Esophagus squamous epithelium (tissue), 5 donors: ENCODE measurements at regions not wholly inside any gene's neighbourhood (a gene's known extent, or its start where the extent isn't known, plus 50 kb on each side); places are given as distances from the start of the nearest gene placed in this dataset.

ENCODE experiments used
- DNase-seq: peaks from one replicate; lab custom pipeline; 2025; lab: John Stamatoyannopoulos, UW
- H3K27ac ChIP-seq, 4 donors: fragments of 200-600 bp; sonication (generic); one replicate each; pipeline ENCODE4 v1.5.1; 2016 to 2019; ENCODE audit warnings: mild to moderate bottlenecking in 1 of 4
- H3K27me3 ChIP-seq, 4 donors: fragments of 200-600 bp; sonication (generic); 1 replicate in 3 of 4; 2 replicates in 1 of 4; pipeline versions ENCODE4 v1.5.1 to v1.6.0; 2017 to 2021; ENCODE audit warnings: antibody characterized with exemption in 1 of 4
- H3K36me3 ChIP-seq, 3 donors: fragments of 200-600 bp; sonication (generic); one replicate each; pipeline ENCODE4 v1.5.1; 2016 to 2019
- H3K4me1 ChIP-seq, 3 donors: fragments of 200-600 bp; sonication (generic); one replicate each; pipeline ENCODE4 v1.5.1; 2017 to 2019
- H3K4me3 ChIP-seq, 4 donors: fragments of 200-600 bp; sonication (generic); 1 replicate in 3 of 4; 2 replicates in 1 of 4; pipeline ENCODE4 v1.5.1; 2016 to 2019; ENCODE audit warnings: mild to moderate bottlenecking in 2 of 4, moderate library complexity in 1 of 4
- H3K9me3 ChIP-seq, 3 donors: fragments of 200-600 bp; sonication (generic); one replicate each; pipeline ENCODE4 v1.5.1; 2016 to 2019
- POLR2A ChIP-seq, 4 donors: fragments of 450-650 bp; IDR thresholded peaks; one replicate each; pipeline ENCODE4 v1.6.1; 2017; ENCODE audit warnings: antibody characterized with exemption in 4 of 4, mild to moderate bottlenecking in 4 of 4, moderate library complexity in 3 of 4
- WGBS, 2 donors: methylation state at CpG; one replicate each; pipeline ENCODE4 v1.1.5; 2018; 5-methylcytosine and 5-hydroxymethylcytosine counted together
- intact Hi-C: fragments of 100-400 bp; cut with DNase I; formaldehyde crosslinking; loops from one replicate; pipeline ENCODE4 v1.15.0; 2022
- TF ChIP-seq, protein P1 (sequence below), 6 experiments: fragments of 450-650 bp in 4 of 6; fragments of 200-600 bp in 2 of 6; sonication (generic) in 2 of 6; IDR thresholded peaks; one replicate each; pipeline ENCODE4 v1.5.1; 2016 to 2019; ENCODE audit warnings: antibody characterized with exemption in 6 of 6, mild to moderate bottlenecking in 4 of 6, moderate library complexity in 4 of 6
- donor health status: DM: yes; HTN: yes; CAD: no.

- intact Hi-C loops, result no loop called here
- Histone ChIP-seq H3K9me3 (no peaks in the 10 kb centered on the region), H3K36me3 (no peaks in the 10 kb centered on the region), H3K27ac (no peak overlapping the region), H3K27me3 (no peaks in the 10 kb centered on the region), H3K4me1 (no peaks in the 10 kb centered on the region), H3K4me3 (no peak overlapping the region)
- WGBS, 2 donors, result 21 to 35% methylated on average over 1 of the region's 1 CpG
- TF ChIP-seq POLR2A (IDR thresholded peaks at IDR 0.05), result no peak
- TF ChIP-seq, protein P1, sequence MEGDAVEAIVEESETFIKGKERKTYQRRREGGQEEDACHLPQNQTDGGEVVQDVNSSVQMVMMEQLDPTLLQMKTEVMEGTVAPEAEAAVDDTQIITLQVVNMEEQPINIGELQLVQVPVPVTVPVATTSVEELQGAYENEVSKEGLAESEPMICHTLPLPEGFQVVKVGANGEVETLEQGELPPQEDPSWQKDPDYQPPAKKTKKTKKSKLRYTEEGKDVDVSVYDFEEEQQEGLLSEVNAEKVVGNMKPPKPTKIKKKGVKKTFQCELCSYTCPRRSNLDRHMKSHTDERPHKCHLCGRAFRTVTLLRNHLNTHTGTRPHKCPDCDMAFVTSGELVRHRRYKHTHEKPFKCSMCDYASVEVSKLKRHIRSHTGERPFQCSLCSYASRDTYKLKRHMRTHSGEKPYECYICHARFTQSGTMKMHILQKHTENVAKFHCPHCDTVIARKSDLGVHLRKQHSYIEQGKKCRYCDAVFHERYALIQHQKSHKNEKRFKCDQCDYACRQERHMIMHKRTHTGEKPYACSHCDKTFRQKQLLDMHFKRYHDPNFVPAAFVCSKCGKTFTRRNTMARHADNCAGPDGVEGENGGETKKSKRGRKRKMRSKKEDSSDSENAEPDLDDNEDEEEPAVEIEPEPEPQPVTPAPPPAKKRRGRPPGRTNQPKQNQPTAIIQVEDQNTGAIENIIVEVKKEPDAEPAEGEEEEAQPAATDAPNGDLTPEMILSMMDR (IDR thresholded peaks at IDR 0.05), result no peak
- DNase-seq, result no peak
These were observed 1596.6 kb downstream of the SI start for GRCh38 chr3:163481738-163482137.

DNA sequence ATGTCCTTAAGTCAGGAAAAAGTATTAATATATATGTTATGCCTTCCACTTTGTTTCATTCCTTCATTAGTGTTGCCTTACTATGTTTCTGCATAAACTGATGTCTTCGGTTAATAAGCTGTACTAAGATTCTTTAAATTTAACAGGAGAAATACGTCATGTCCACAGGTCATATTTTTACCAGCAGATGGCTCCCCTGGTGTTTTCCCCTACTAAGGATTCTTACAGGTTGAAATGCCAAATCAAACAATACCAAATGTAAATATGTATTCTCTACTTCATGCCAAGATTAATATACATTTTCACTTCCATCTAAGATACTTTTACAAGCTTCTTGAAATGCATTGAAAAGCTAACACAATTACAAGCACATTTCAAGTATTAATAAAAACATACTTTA is 1602.1 kb downstream of the SI start:
- Histone ChIP-seq H3K36me3 (no peaks in the 10 kb centered on the region), H3K27me3 (no peaks in the 10 kb centered on the region), H3K4me1 (no peaks in the 10 kb centered on the region), H3K9me3 (no peaks in the 10 kb centered on the region), H3K4me3 (no peak overlapping the region), H3K27ac (no peak overlapping the region)
- WGBS, 2 donors, result 43% methylated on average over 2 of the region's 2 CpGs
- DNase-seq, result no peak
- intact Hi-C loops, result no loop called here
- TF ChIP-seq, protein P1 (IDR thresholded peaks at IDR 0.05), result no peak

- Histone ChIP-seq H3K27ac (no peak overlapping the region), H3K4me3 (no peak overlapping the region), H3K36me3 (no peaks in the 10 kb centered on the region), H3K9me3 (no peaks in the 10 kb centered on the region), H3K4me1 (no peaks in the 10 kb centered on the region), H3K27me3 (no peaks in the 10 kb centered on the region)
- intact Hi-C loops, result no loop called here
- 83 to 91% methylated on average over 1 of the region's 1 CpG for WGBS, 2 donors
- TF ChIP-seq POLR2A (IDR thresholded peaks at IDR 0.05), result no peak
- TF ChIP-seq, protein P1 (IDR thresholded peaks at IDR 0.05), result no peak
- DNase-seq, result no peak
These were observed 1603.5 kb downstream of the SI start for GRCh38 chr3:163474766-163475165.

- Histone ChIP-seq H3K4me1 (no peaks in the 10 kb centered on the region), H3K27me3 (no peaks in the 10 kb centered on the region), H3K36me3 (no peaks in the 10 kb centered on the region), H3K27ac (no peak overlapping the region), H3K9me3 (no peaks in the 10 kb centered on the region), H3K4me3 (no peak overlapping the region)
- intact Hi-C loops, result no loop called here
- WGBS, 2 donors, result 53 to 64% methylated on average over 4 of the region's 4 CpGs
- TF ChIP-seq, protein P1 (IDR thresholded peaks at IDR 0.05), result no peak
- TF ChIP-seq POLR2A (IDR thresholded peaks at IDR 0.05), result no peak
- no peak for DNase-seq
These were observed 1609.6 kb downstream of the SI start for GRCh38 chr3:163468531-163469335.

DNA sequence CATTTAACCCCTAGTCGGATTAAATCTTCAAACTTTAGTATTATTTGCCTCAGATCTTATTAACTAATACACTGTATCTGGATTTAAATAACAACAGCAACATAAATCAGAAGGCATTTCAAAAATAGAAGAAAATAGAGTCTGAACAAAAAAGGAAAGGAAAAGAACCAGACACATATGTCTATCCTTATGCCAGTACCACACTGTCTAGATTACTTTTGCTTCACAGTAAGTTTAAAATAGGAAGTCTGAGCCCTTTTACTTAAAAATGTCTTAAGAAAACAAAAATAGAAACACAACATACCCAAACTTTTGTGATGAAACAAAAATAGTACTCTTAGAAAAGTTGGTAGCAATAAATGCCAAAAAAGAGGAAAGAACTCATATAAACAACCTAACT is 1615.8 kb downstream of the SI start:
- TF ChIP-seq, protein P1 (IDR thresholded peaks at IDR 0.05), result no peak
- no peak for TF ChIP-seq POLR2A (IDR thresholded peaks at IDR 0.05)
- no peak for DNase-seq
- no peaks in the 10 kb centered on the region for H3K9me3 ChIP-seq
- no peaks in the 10 kb centered on the region for H3K36me3 ChIP-seq
- 62 to 69% methylated on average over 1 of the region's 1 CpG for WGBS, 2 donors
- no peaks in the 10 kb centered on the region for H3K27me3 ChIP-seq
- no peak overlapping the region for H3K4me3 ChIP-seq
- no peak overlapping the region for H3K27ac ChIP-seq
- intact Hi-C loops, result no loop called here
- no peaks in the 10 kb centered on the region for H3K4me1 ChIP-seq
